HG03025 (cell line): ENCODE measurements at regions not wholly inside any gene's neighbourhood (a gene's known extent, or its start where the extent isn't known, plus 50 kb on each side); places are given as distances from the start of the nearest gene placed in this dataset.
"Not testable (repeated sequence)": the region's sequence is repeated elsewhere in the genome, so short reads cannot be mapped to it uniquely, and the experiment has no call there.

ENCODE experiments used
- ATAC-seq: cut with Tn5 transposase; IDR thresholded peaks from one replicate; pipeline ENCODE4 v1.9.1; 2021; ENCODE audit warnings: mild to moderate bottlenecking, moderate library complexity; ENCODE audit not compliant: unreplicated experiment, low FRiP score

DNA sequence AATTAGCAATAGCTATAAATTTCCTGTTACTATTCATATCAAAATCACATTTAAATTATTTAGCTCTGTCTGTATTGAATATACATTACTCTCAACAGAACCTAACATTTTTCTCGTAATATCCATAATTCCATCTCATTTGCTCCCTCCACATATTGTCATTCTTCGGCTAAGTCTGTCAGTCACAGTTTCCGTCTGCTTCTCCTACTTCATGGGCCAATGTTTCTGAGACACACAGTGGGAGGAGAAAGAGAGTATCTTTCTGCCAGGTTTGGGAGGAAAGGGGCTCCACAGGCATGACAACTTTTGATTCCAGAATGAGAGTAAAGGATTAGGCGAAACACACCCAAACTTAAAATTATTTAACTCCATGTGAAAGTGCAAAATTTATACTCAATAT, 273.1 kb upstream of the SMIM21 start:
- ATAC-seq: no peak

- no peak for ATAC-seq
These were observed 271.4 kb upstream of the SMIM21 start for GRCh38 chr18:75698861-75699260.

DNA sequence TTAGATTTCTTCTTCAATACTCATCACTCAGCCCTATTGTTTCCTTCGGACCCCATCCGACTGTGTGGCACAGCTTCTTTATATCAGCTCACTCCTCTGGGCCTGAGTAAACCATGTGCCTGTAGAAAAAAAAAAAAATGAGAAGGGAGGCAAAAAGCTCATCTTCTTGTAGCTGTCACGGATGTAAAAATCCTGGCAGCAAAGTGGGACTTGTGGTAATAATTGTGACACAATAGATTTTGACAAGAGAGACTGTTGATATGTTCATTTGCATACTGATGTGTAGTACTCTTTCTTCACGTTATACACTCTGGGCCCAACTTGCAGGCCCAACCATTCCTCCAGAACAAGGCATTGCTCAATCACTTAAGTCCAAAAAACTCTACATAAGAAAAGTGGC, 270.0 kb upstream of the SMIM21 start:
- ATAC-seq: no peak

- ATAC-seq: no peak
These were observed 268.9 kb upstream of the SMIM21 start for GRCh38 chr18:75696391-75696790.

- ATAC-seq: no peak
These were observed 266.8 kb upstream of the SMIM21 start for GRCh38 chr18:75694292-75694691.

- ATAC-seq: no peak
These were observed 264.0 kb upstream of the SMIM21 start for GRCh38 chr18:75691483-75691882.

DNA sequence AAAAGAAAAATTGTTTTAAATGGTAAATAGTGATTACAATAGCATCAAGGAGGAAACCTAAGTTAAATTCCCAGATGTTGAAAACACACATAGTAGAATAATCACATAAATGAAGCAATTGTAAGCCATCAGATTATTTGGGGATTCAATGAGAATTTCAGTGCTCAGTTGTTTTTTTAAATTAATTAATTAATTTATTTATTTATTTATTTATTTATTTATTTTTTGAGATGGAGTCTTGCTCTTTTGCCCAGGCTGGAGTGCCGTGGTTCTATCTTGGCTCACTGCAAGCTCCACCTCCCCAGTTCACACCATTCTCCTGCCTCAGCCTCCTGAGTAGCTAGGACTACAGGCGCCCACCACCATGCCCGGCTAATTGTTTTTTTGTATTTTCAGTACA, 262.8 kb upstream of the SMIM21 start:
- not testable (repeated sequence) for ATAC-seq

DNA sequence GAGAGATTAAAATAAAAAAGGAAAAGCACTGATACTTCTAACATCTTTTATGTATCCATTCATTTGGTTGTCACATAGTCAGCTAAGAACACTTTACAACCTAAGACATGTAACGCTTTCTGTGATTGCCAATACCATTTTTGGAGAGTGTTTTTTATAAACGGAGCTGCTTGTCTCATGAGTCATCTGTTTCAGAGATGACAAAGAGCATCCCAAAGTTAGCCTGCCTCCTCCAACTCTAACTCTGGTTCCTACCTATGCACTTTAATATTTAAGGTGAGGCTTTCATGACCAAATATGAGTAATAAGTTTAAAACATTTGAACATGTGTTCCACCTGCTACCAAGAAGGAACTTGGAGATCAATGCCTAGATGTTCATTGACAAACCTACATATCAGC, 260.1 kb upstream of the SMIM21 start:
- no peak for ATAC-seq

DNA sequence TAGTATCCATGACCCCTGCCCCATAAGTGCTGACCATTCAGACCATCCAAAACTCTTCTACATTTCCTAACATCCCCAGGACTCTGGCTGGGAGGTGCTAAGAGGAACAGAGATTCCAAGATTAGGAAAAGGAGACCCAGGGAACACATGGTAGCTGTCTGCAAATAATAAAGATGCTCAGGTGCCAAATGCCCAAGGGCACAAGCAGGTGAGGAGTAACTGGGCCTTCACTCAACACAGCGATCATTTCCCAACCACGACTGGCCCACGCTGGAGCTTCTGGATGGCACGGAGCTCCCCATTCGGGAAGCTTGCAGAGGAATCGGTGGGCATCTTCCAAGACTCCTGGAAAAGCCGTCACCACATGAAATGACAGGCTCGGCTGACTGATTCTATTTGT, 255.9 kb upstream of the SMIM21 start:
- ATAC-seq: no peak

GRCh38 chr18:75681538-75682115, 254.1 kb upstream of the SMIM21 start:
- no peak for ATAC-seq

- ATAC-seq: no peak
These were observed 251.8 kb upstream of the SMIM21 start for GRCh38 chr18:75679331-75679730.

- ATAC-seq: no peak
These were observed 251.1 kb upstream of the SMIM21 start for GRCh38 chr18:75678627-75679026.

DNA sequence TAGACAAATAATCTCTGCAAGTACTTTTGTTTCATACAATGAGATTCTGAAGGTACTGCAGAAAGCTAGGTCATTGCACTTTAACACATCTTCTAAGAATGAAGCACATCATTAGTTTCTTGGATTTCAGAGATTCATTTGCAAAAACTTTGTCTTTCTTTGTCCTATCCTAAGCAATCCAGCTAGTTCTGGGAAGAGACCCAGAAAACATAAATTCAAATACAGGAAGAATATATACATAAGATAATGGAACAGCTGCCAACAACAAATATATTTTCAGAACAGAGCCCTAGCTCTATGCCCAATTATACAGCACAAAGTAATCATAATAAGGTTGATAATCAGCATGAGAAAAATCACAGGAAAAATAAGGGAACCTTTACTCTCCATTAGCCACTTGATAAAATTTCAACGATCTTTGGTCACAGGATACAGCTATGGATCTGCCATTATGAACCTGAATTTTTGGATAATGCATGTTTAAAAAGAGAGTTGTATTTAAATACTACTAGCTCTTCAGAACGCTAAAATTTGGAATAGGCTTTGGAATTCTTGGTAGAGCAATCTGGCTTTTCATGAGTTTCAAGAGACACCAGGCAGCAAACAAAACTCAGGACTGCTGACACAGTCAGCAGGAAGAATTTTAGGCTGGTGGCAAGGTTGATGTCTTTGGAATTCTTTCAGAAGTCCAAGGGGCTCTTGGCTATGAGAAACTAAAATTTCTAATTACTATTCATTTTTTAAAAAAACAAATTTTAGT, 250.4 kb upstream of the SMIM21 start:
- ATAC-seq: no peak

DNA sequence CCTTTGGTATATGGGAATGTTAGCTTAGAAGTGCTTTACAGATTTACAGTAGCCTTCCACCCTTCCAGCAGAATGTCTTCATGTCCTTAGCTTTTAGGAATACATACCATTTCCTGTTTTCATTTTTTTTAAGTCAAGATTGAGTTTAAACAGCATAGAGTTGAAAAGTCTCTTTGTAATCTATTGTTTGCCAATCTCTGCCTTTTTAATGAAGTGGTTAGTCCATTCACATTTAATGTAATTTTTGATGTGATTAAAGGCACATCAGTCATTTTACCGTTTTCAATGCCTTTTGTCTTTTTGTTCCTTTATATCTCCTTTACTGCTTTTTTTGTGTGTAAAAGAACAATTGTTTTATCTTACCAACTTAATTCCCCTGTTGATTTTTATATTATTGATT, 233.4 kb upstream of the SMIM21 start:
- ATAC-seq: no peak

GRCh38 chr18:75659535-75660023, 232.1 kb upstream of the SMIM21 start:
- no peak for ATAC-seq

DNA sequence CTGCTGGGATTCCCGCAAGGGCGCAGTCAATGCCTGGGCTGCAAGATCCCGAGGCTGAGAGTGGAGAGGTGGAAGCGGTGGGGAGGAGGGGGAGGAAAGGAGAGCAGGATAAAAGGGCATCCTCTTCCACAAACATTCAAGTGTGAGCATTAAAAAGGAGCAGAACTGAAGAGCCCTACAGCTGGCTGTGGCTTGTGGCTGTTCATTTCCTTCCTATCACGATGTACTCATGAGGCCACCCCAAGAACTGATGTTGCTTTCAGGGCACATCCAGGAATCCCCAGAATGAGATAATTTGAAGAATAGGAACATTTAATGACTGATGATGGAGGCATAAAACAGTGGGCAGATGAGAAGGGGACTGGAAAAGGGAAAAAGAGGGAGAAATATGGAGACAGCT, 230.8 kb upstream of the SMIM21 start:
- ATAC-seq: no peak

- ATAC-seq: no peak
These were observed 229.2 kb upstream of the SMIM21 start for GRCh38 chr18:75656563-75657247.

- ATAC-seq: no peak
These were observed 228.5 kb upstream of the SMIM21 start for GRCh38 chr18:75656035-75656434.

- ATAC-seq: no peak
These were observed 227.6 kb upstream of the SMIM21 start for GRCh38 chr18:75654851-75655751.

- ATAC-seq: no peak
These were observed 226.9 kb upstream of the SMIM21 start for GRCh38 chr18:75654386-75654785.

- no peak for ATAC-seq
These were observed 225.0 kb upstream of the SMIM21 start for GRCh38 chr18:75652528-75652927.
